Hematopoietic multipotent progenitor cell treated with erythropoietin and hydrocortisone succinate and interleukin-3 and kit ligand, for 4 days (in vitro differentiated cells): ENCODE measurements at regions not wholly inside any gene's neighbourhood (a gene's known extent, or its start where the extent isn't known, plus 50 kb on each side); places are given as distances from the start of the nearest gene placed in this dataset.

ENCODE experiments used
- DNase-seq: peaks from one replicate; pipeline ENCODE4 v3.0.0-alpha.2; 2015

GRCh38 chr6:14258695-14259593, 141.4 kb downstream of the CD83 start:
- no peak for DNase-seq

GRCh38 chr6:14259594-14260152, 142.1 kb downstream of the CD83 start:
- no peak for DNase-seq

GRCh38 chr6:14260839-14261238, 143.3 kb downstream of the CD83 start:
- DNase-seq, result no peak

- DNase-seq, result no peak
Measured at GRCh38 chr6:14263881-14264424, 146.4 kb downstream of the CD83 start.

- no peak for DNase-seq
Measured at GRCh38 chr6:14265049-14266021, 147.8 kb downstream of the CD83 start.

GRCh38 chr6:14266266-14266665, 148.7 kb downstream of the CD83 start:
- no peak for DNase-seq

GRCh38 chr6:14267885-14268660, 150.5 kb downstream of the CD83 start:
- no peak for DNase-seq

- no peak for DNase-seq
Measured at GRCh38 chr6:14269436-14269835, 151.9 kb downstream of the CD83 start.

- no peak for DNase-seq
Measured at GRCh38 chr6:14270142-14270893, 152.7 kb downstream of the CD83 start.

GRCh38 chr6:14270925-14271788, 153.6 kb downstream of the CD83 start:
- DNase-seq, result peak; percentile 86

- peak; percentile 13 for DNase-seq
Measured at GRCh38 chr6:14271789-14272736, 154.5 kb downstream of the CD83 start.

- DNase-seq, result no peak
Measured at GRCh38 chr6:14272737-14273085, 155.1 kb downstream of the CD83 start.

GRCh38 chr6:14273191-14273590, 155.6 kb downstream of the CD83 start:
- DNase-seq, result no peak

GRCh38 chr6:14274016-14274415, 156.4 kb downstream of the CD83 start:
- no peak for DNase-seq

- no peak for DNase-seq
Measured at GRCh38 chr6:14274546-14275492, 157.2 kb downstream of the CD83 start.

- DNase-seq, result peak; percentile 22
Measured at GRCh38 chr6:14275493-14275851, 157.9 kb downstream of the CD83 start.

- no peak for DNase-seq
Measured at GRCh38 chr6:14276071-14276470, 158.5 kb downstream of the CD83 start.
